ENCODE measurements at regions not wholly inside any gene's neighbourhood (a gene's known extent, or its start where the extent isn't known, plus 50 kb on each side); places are given as distances from the start of the nearest gene placed in this dataset.

GRCh38 chr2:81194581-81194980, 890.0 kb upstream of the LRRTM1 start:
- DNase-seq = no peak
- intact Hi-C loops (cut with DNase I) = no loop called here
- H3K36me3 ChIP-seq (replicated peaks in 1 of 2; ENCODE audit: insufficient read depth in 1 of 2, low read depth in 2 of 2) = no peaks in the 10 kb centered on the region
- H3K27ac ChIP-seq = no peak overlapping the region
- 88 to 90% methylated on average over 23 of the region's 23 CpGs for WGBS, 2 donors
- TF ChIP-seq, protein P1, sequence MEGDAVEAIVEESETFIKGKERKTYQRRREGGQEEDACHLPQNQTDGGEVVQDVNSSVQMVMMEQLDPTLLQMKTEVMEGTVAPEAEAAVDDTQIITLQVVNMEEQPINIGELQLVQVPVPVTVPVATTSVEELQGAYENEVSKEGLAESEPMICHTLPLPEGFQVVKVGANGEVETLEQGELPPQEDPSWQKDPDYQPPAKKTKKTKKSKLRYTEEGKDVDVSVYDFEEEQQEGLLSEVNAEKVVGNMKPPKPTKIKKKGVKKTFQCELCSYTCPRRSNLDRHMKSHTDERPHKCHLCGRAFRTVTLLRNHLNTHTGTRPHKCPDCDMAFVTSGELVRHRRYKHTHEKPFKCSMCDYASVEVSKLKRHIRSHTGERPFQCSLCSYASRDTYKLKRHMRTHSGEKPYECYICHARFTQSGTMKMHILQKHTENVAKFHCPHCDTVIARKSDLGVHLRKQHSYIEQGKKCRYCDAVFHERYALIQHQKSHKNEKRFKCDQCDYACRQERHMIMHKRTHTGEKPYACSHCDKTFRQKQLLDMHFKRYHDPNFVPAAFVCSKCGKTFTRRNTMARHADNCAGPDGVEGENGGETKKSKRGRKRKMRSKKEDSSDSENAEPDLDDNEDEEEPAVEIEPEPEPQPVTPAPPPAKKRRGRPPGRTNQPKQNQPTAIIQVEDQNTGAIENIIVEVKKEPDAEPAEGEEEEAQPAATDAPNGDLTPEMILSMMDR (IDR thresholded peaks at IDR 0.05) = no peak
- TF ChIP-seq POLR2A (IDR thresholded peaks at IDR 0.05) = no peak
- H3K4me3 ChIP-seq = no peak overlapping the region
- H3K27me3 ChIP-seq = no peaks in the 10 kb centered on the region
- H3K4me1 ChIP-seq = no peaks in the 10 kb centered on the region
- H3K9me3 ChIP-seq = no peaks in the 10 kb centered on the region
- ATAC-seq = no peak

DNA sequence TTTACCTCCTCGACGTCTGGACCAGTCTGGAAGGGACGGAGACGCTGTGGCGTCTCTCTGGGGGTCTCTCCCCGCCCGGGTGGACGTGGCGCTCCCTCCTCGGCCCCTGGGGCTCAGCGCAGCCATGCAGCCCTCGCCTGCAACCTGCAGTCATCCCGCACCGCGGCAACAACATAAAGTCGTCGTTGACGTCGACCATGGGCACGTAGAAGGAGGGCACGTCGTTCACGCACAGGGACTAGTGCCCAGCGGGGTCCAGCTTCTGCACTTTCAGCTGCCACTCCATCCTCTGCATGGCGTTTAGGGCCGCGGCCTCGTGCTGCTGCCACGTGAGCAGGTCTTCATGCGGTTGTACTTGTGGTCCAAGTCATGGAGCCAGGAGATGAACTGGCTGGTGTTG, 889.6 kb upstream of the LRRTM1 start:
- Histone ChIP-seq H3K36me3 (replicated peaks in 1 of 2; ENCODE audit: insufficient read depth in 1 of 2, low read depth in 2 of 2) (no peaks in the 10 kb centered on the region), H3K27ac (no peak overlapping the region), H3K4me3 (no peak overlapping the region), H3K4me1 (no peaks in the 10 kb centered on the region), H3K27me3 (no peaks in the 10 kb centered on the region), H3K9me3 (no peaks in the 10 kb centered on the region)
- TF ChIP-seq, protein P1 (IDR thresholded peaks at IDR 0.05) = no peak
- intact Hi-C loops (cut with DNase I) = no loop called here
- no peak for ATAC-seq
- no peak for DNase-seq
- WGBS, 2 donors = 80 to 86% methylated on average over 22 to 30 of the region's 30 CpGs

GRCh38 chr2:81181845-81182244, 877.3 kb upstream of the LRRTM1 start:
- H3K4me1 ChIP-seq = no peaks in the 10 kb centered on the region
- DNase-seq = no peak
- ATAC-seq = no peak
- no peak for TF ChIP-seq POLR2A (IDR thresholded peaks at IDR 0.05)
- intact Hi-C loops (cut with DNase I) = no loop called here
- no peaks in the 10 kb centered on the region for H3K9me3 ChIP-seq
- no peak overlapping the region for H3K4me3 ChIP-seq
- H3K27me3 ChIP-seq = no peaks in the 10 kb centered on the region
- H3K36me3 ChIP-seq (replicated peaks in 1 of 2; ENCODE audit: insufficient read depth in 1 of 2, low read depth in 2 of 2) = no peaks in the 10 kb centered on the region
- H3K27ac ChIP-seq = no peak overlapping the region

DNA sequence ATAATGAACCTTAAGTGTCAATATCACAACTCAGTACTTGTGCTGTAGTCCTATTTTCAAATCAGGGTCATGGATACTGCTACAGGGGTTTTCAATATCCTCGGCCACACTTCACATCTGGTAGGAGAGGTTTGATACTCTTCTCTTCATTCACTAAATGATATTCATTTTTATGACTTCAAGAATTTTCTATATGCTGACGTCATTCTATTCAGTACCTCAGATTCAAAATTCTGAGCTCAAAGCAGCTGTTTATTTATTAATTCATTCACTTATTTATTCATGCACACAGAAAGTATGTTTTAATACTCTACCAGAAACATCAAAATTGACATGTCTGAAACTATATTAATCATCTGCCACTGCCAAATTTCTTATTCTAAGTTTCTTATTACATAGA, 866.9 kb upstream of the LRRTM1 start:
- Histone ChIP-seq H3K36me3 (replicated peaks in 1 of 2; ENCODE audit: insufficient read depth in 1 of 2, low read depth in 2 of 2) (no peaks in the 10 kb centered on the region), H3K27ac (no peak overlapping the region), H3K4me1 (no peaks in the 10 kb centered on the region), H3K4me3 (no peak overlapping the region), H3K27me3 (no peaks in the 10 kb centered on the region), H3K9me3 (no peaks in the 10 kb centered on the region)
- no peak for TF ChIP-seq POLR2A (IDR thresholded peaks at IDR 0.05)
- TF ChIP-seq, protein P1 (IDR thresholded peaks at IDR 0.05) = no peak
- 44 to 57% methylated on average over 2 of the region's 2 CpGs for WGBS, 2 donors
- intact Hi-C loops (cut with DNase I) = no loop called here
- no peak for DNase-seq
- no peak for ATAC-seq

- WGBS, 2 donors = 45 to 60% methylated on average over 3 of the region's 3 CpGs
- H3K4me3 ChIP-seq = no peak overlapping the region
Measured at GRCh38 chr2:81163583-81163982, 859.0 kb upstream of the LRRTM1 start.

More at GRCh38 chr2:81163583-81163982, 859.0 kb upstream of the LRRTM1 start:
- Histone ChIP-seq H3K4me1 (no peaks in the 10 kb centered on the region), H3K9me3 (no peaks in the 10 kb centered on the region), H3K27me3 (no peaks in the 10 kb centered on the region), H3K27ac (no peak overlapping the region), H3K36me3 (replicated peaks in 1 of 2; ENCODE audit: insufficient read depth in 1 of 2, low read depth in 2 of 2) (no peaks in the 10 kb centered on the region)
- ATAC-seq (no peak), DNase-seq (no peak)
- intact Hi-C loops (cut with DNase I) = no loop called here
- TF ChIP-seq, protein P1 (IDR thresholded peaks at IDR 0.05) = no peak

Data from body of pancreas (tissue), 4 donors.